Endothelial cell of umbilical vein (primary cell): ENCODE measurements at regions not wholly inside any gene's neighbourhood (a gene's known extent, or its start where the extent isn't known, plus 50 kb on each side); places are given as distances from the start of the nearest gene placed in this dataset.

ENCODE experiments used
- BruUV-seq: library from RNA; stranded (reverse); fragments of 400-500 nt; replicated peaks from 2 replicates; lab custom pipeline; 2021; lab: Mats Ljungman, UMichigan
- CTCF ChIA-PET: fragments of 300-600, 350-600 bp; sonication (Branson Sonifier 250); formaldehyde crosslinking; loops from one replicate; lab custom pipeline; 2021; ENCODE audit warnings: antibody characterized with exemption, inconsistent platforms; lab: Charles Lee
- POLR2A ChIA-PET: fragments of 300-600, 350-600 bp; sonication (Branson Sonifier 250); formaldehyde crosslinking; loops from one replicate; lab custom pipeline; 2021; ENCODE audit warnings: antibody characterized with exemption, inconsistent platforms; lab: Charles Lee
- DNase-seq: peaks from one replicate; pipeline ENCODE4 v3.0.0-alpha.2; 2011; ENCODE audit warnings: low read depth, low spot score
- FAIRE-seq: peaks from 2 replicates; lab custom pipeline; 2011; peaks lifted over from hg19 to GRCh38; lab: Jason Lieb, UNC
- H2AFZ ChIP-seq: 2 replicates; pipeline ENCODE4 v1.6.0; 2012; ENCODE audit warnings: low read depth, low read length, control low read depth, inconsistent platforms
- H3K27ac ChIP-seq: 2 replicates; pipeline ENCODE4 v1.5.1; 2011; ENCODE audit warnings: low read depth, mild to moderate bottlenecking, control low read depth, low read length, moderate library complexity; ENCODE audit not compliant: insufficient read depth
- H3K27me3 ChIP-seq, 2 experiments: 2 replicates each; pipeline versions ENCODE4 v1.6.0 to v1.6.1; 2011; ENCODE audit warnings: low read length in 2 of 2, mixed read lengths in 1 of 2; ENCODE audit not compliant: control insufficient read depth in 2 of 2, insufficient read depth in 2 of 2
- H3K36me3 ChIP-seq, 2 experiments: 2 replicates in 1 of 2; 3 replicates in 1 of 2; pipeline ENCODE4 v1.5.1; 2011; ENCODE audit warnings: low read length in 2 of 2, mild to moderate bottlenecking in 1 of 2, moderate library complexity in 1 of 2; ENCODE audit not compliant: control insufficient read depth in 2 of 2, insufficient read depth in 2 of 2; ENCODE audit errors: extremely low read depth in 1 of 2
- H3K4me1 ChIP-seq: 3 replicates; pipeline ENCODE4 v1.5.1; 2011; ENCODE audit warnings: mild to moderate bottlenecking, low read length; ENCODE audit not compliant: control insufficient read depth, insufficient read depth; ENCODE audit errors: extremely low read depth
- H3K4me2 ChIP-seq: 2 replicates; pipeline ENCODE4 v1.6.1; 2011; ENCODE audit warnings: low read length, control low read depth, mixed read lengths; ENCODE audit not compliant: insufficient read depth
- H3K4me3 ChIP-seq, 3 experiments: fragments of 200-600 bp in 1 of 3; sonication (generic), shearing (Covaris generic) in 1 of 3; replicated peaks in 1 of 3; 2 replicates each; pipeline ENCODE4 v1.5.1; 2011 to 2016; ENCODE audit warnings: control low read depth in 3 of 3, low read length in 3 of 3, mild to moderate bottlenecking in 2 of 3, inconsistent platforms in 1 of 3, low read depth in 1 of 3, moderate library complexity in 1 of 3; ENCODE audit not compliant: insufficient read depth in 1 of 3
- H3K79me2 ChIP-seq: 2 replicates; pipeline ENCODE4 v1.6.0; 2012; ENCODE audit warnings: low read length, inconsistent platforms; ENCODE audit not compliant: control insufficient read depth, insufficient read depth
- H3K9ac ChIP-seq: replicated peaks from 2 replicates; pipeline ENCODE3; 2011; ENCODE audit warnings: low read length, control low read depth; ENCODE audit not compliant: insufficient read depth; ENCODE audit errors: extremely low read depth
- H3K9me1 ChIP-seq: replicated peaks from 3 replicates; pipeline ENCODE4 v1.6.0; 2011; ENCODE audit warnings: mild to moderate bottlenecking, low read length; ENCODE audit not compliant: control insufficient read depth, insufficient read depth; ENCODE audit errors: extremely low read depth
- H3K9me3 ChIP-seq: replicated peaks from 2 replicates; pipeline ENCODE4 v1.5.1; 2012; ENCODE audit warnings: low read length, inconsistent platforms; ENCODE audit not compliant: control insufficient read depth, insufficient read depth
- H4K20me1 ChIP-seq: replicated peaks from 2 replicates; pipeline ENCODE3; 2011; ENCODE audit warnings: mild to moderate bottlenecking, low read length; ENCODE audit not compliant: control insufficient read depth, insufficient read depth; ENCODE audit errors: extremely low read depth
- CTCF ChIP-seq, 2 donors: IDR thresholded peaks; 1 replicate in 1 of 2; 2 replicates in 1 of 2; pipeline ENCODE4 v1.5.1; 2011; ENCODE audit warnings: low read length in 2 of 2, mild to moderate bottlenecking in 2 of 2, moderate library complexity in 2 of 2, control low read depth in 1 of 2, inconsistent platforms in 1 of 2, low read depth in 1 of 2; ENCODE audit not compliant: insufficient read depth in 1 of 2; ENCODE audit errors: extremely low read depth in 1 of 2
- EZH2 ChIP-seq: IDR thresholded peaks from 2 replicates; pipeline ENCODE4 v1.6.1; 2012; ENCODE audit warnings: borderline replicate concordance, low read depth, mild to moderate bottlenecking, moderate library complexity, low read length, inconsistent platforms; ENCODE audit not compliant: severe bottlenecking
- FOS ChIP-seq: IDR thresholded peaks from 2 replicates; pipeline ENCODE4 v1.6.1; 2011; ENCODE audit warnings: mild to moderate bottlenecking, low read length, moderate library complexity, borderline replicate concordance; ENCODE audit not compliant: insufficient read depth
- GATA2 ChIP-seq: IDR thresholded peaks from 2 replicates; pipeline ENCODE4 v1.7.0; 2011; ENCODE audit warnings: low read depth, mild to moderate bottlenecking, moderate library complexity, mixed read lengths, low read length; ENCODE audit not compliant: insufficient read length, insufficient read depth
- JUN ChIP-seq: IDR thresholded peaks from 2 replicates; pipeline ENCODE4 v1.6.1; 2011; ENCODE audit warnings: borderline replicate concordance, low read depth; ENCODE audit not compliant: insufficient read length, insufficient read depth
- MAX ChIP-seq: IDR thresholded peaks from 2 replicates; pipeline ENCODE4 v1.6.1; 2011; ENCODE audit not compliant: insufficient read depth, insufficient read length
- MYC ChIP-seq: IDR thresholded peaks from one replicate; pipeline ENCODE4 v1.6.1; 2011; ENCODE audit warnings: mild to moderate bottlenecking, low read depth, low read length
- POLR2A ChIP-seq: IDR thresholded peaks from 2 replicates; pipeline ENCODE4 v1.6.1; 2012; ENCODE audit warnings: low read depth, mild to moderate bottlenecking, control low read depth, low read length
- POLR2AphosphoS5 ChIP-seq: IDR thresholded peaks from 2 replicates; pipeline ENCODE4 v1.6.1; 2012; ENCODE audit warnings: low read depth, mild to moderate bottlenecking, control low read depth, low read length, moderate library complexity; ENCODE audit not compliant: insufficient read depth
- dilution Hi-C: fragments of 300-500 bp; cut with MboI; formaldehyde crosslinking; loops from one replicate; pipeline ENCODE4 v1.15.0; 2019; ENCODE audit warnings: low sequenced_read_pairs; ENCODE audit not compliant: extremely low pct_ligation_motif_present
- intact Hi-C: fragments of 100-400 bp; cut with micrococcal nuclease; formaldehyde crosslinking; loops from one replicate; pipeline ENCODE4 v1.10.0; 2022

GRCh38 chr13:89239361-89240127 lies 1568.4 kb downstream of the SLITRK5 start:
- intact Hi-C loops (no loop called here), dilution Hi-C loops (no loop called here)
- Histone ChIP-seq H3K27me3 (no peaks in the 10 kb centered on the region), H3K4me3 (no peak overlapping the region), H3K79me2 (no peaks in the 10 kb centered on the region), H4K20me1 (no peaks in the 10 kb centered on the region), H2AFZ (no peak overlapping the region), H3K4me1 (no peaks in the 10 kb centered on the region), H3K27ac (no peak overlapping the region), H3K9me3 (no peaks in the 10 kb centered on the region), H3K4me2 (no peak overlapping the region), H3K36me3 (no peaks in the 10 kb centered on the region), H3K9me1 (no peaks in the 10 kb centered on the region), H3K9ac (no peak overlapping the region)
- CTCF ChIA-PET, result no interaction called here
- FAIRE-seq (no peak), DNase-seq (no peak)
- TF ChIP-seq MAX, result no peak
- no peak for TF ChIP-seq POLR2AphosphoS5
- TF ChIP-seq MYC, result no peak
- no peak for TF ChIP-seq EZH2
- no peak for TF ChIP-seq POLR2A
- no peak for TF ChIP-seq JUN
- TF ChIP-seq FOS, result no peak
- POLR2A ChIA-PET, result no interaction called here
- BruUV-seq, result no TSS peak

DNA sequence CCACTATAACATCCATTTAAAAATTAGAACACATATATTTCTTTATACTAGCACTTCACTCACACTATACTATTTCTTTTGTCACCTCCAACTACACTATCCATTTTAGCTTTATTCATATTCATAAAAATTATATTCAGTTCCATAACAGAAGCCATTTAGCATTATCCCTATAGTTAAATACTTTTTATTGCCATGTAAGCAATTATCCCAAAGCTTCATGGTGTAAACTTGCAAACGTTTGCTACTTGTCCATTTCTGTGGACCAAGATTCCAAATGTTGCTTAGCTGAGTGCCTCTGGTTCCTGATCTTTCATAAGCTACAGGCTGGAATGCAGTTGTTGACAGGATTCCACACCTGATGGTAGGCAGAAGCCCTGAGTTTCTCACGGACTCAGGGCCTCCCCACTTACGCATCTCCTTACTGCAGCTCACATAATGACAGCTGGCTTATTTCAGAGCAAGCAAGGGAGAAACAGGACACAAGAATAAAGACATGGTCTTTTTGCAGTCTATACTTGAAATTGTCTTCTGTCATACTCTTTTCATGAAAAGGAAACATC lies 1584.8 kb downstream of the SLITRK5 start:
- ChIA-PET POLR2A (no interaction called here), CTCF (no interaction called here)
- Histone ChIP-seq H3K27ac (no peak overlapping the region), H3K9me1 (no peaks in the 10 kb centered on the region), H3K4me2 (no peak overlapping the region), H4K20me1 (no peaks in the 10 kb centered on the region), H3K9me3 (peaks cover 2% of the 10 kb centered on the region), H3K4me3 (no peak overlapping the region), H3K79me2 (no peaks in the 10 kb centered on the region), H3K36me3 (no peaks in the 10 kb centered on the region), H3K27me3 (no peaks in the 10 kb centered on the region), H2AFZ (no peak overlapping the region), H3K4me1 (no peaks in the 10 kb centered on the region), H3K9ac (no peak overlapping the region)
- dilution Hi-C loops, result no loop called here
- FAIRE-seq (no peak), DNase-seq (no peak)
- intact Hi-C loops, result no loop called here
- no peak for TF ChIP-seq MAX
- no peak for TF ChIP-seq JUN
- no peak for TF ChIP-seq FOS
- no peak for TF ChIP-seq POLR2A
- no peak for TF ChIP-seq CTCF (IDR thresholded peaks at IDR 0.05; ENCODE audit: extremely low read depth in 1 of 2, insufficient read depth in 1 of 2, low read depth in 1 of 2, low read length in 2 of 2)
- TF ChIP-seq MYC, result no peak
- TF ChIP-seq GATA2, result no peak
- TF ChIP-seq EZH2, result no peak
- no peak for TF ChIP-seq POLR2AphosphoS5
- BruUV-seq, result no TSS peak
